ENCODE measurements at regions not wholly inside any gene's neighbourhood (a gene's known extent, or its start where the extent isn't known, plus 50 kb on each side); places are given as distances from the start of the nearest gene placed in this dataset.

DNA sequence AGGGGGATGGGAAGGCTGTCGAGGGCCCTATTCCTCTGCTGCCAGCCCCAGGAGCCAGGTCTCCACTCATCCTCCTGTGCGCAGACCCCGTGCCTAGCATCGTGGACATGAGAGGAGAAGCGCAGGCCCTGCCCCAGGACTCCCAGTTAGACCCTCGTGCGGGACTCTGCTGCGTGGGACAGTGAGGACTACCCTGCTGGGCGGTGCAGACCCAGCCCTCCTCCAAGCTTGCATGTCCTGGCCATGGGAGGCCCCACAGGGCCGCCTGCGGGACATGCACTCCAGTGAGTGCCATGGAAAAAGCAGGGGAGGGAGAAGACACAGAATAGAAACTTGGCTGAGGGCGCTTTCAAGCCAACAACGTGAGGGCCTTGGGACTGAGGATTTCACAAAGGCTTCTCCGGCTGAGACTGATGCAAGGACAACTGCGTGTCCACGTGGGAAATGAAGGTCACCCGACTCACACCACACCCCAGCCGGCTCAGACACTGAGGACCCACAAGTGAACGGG, 62.6 kb upstream of the IQSEC1 start:
- TF ChIP-seq, protein P1, sequence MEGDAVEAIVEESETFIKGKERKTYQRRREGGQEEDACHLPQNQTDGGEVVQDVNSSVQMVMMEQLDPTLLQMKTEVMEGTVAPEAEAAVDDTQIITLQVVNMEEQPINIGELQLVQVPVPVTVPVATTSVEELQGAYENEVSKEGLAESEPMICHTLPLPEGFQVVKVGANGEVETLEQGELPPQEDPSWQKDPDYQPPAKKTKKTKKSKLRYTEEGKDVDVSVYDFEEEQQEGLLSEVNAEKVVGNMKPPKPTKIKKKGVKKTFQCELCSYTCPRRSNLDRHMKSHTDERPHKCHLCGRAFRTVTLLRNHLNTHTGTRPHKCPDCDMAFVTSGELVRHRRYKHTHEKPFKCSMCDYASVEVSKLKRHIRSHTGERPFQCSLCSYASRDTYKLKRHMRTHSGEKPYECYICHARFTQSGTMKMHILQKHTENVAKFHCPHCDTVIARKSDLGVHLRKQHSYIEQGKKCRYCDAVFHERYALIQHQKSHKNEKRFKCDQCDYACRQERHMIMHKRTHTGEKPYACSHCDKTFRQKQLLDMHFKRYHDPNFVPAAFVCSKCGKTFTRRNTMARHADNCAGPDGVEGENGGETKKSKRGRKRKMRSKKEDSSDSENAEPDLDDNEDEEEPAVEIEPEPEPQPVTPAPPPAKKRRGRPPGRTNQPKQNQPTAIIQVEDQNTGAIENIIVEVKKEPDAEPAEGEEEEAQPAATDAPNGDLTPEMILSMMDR (IDR thresholded peaks at IDR 0.05; ENCODE audit: low read depth, low read length): no peak
- TF ChIP-seq POLR2A (IDR thresholded peaks at IDR 0.05; ENCODE audit: extremely low read depth, insufficient read length) (no peak), MYC (IDR thresholded peaks at IDR 0.05; ENCODE audit: low read depth, low read length) (no peak)
- TF ChIP-seq, protein P2, sequence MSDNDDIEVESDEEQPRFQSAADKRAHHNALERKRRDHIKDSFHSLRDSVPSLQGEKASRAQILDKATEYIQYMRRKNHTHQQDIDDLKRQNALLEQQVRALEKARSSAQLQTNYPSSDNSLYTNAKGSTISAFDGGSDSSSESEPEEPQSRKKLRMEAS (IDR thresholded peaks at IDR 0.05; ENCODE audit: low read depth, low read length): no peak

Measured in NB4 (cell line).